AG04450 (cell line): ENCODE measurements at regions not wholly inside any gene's neighbourhood (a gene's known extent, or its start where the extent isn't known, plus 50 kb on each side); places are given as distances from the start of the nearest gene placed in this dataset.

Source experiments
- CTCF ChIA-PET: fragments of 300-600, 350-600 bp; formaldehyde crosslinking; extraction: SDS; loops from one replicate; lab custom pipeline; 2022; ENCODE audit warnings: antibody characterized with exemption, inconsistent platforms; lab: Charles Lee
- POLR2A ChIA-PET: fragments of 350-600 bp; formaldehyde crosslinking; extraction: SDS; loops from one replicate; lab custom pipeline; 2021; ENCODE audit warnings: antibody characterized with exemption, inconsistent platforms; lab: Yijun Ruan, JAX
- DNase-seq: peaks from one replicate; pipeline ENCODE4 v3.0.0-alpha.2; 2011; ENCODE audit warnings: low read depth, low spot score
- H3K27ac ChIP-seq: one replicate; pipeline ENCODE4 v1.5.1; 2012; ENCODE audit warnings: low read depth, low read length, control low read depth
- H3K27me3 ChIP-seq: one replicate; pipeline ENCODE4 v1.6.0; 2012; ENCODE audit warnings: low read length; ENCODE audit not compliant: control insufficient read depth, insufficient read depth
- H3K4me3 ChIP-seq: 2 replicates; pipeline ENCODE4 v1.5.1; 2011; ENCODE audit warnings: mild to moderate bottlenecking, low read depth, low read length, control low read depth
- H3K9me3 ChIP-seq: 2 replicates; pipeline ENCODE4 v1.5.1; 2012; ENCODE audit warnings: low read length; ENCODE audit not compliant: control insufficient read depth, insufficient read depth
- CTCF ChIP-seq: IDR thresholded peaks from 2 replicates; pipeline ENCODE4 v1.5.1; 2011; ENCODE audit warnings: low read depth, low read length, control low read depth, inconsistent platforms

GRCh38 chr3:137217733-137218132, 259.9 kb downstream of the IL20RB start:
- CTCF ChIA-PET: no interaction called here
- POLR2A ChIA-PET: no interaction called here
- Histone ChIP-seq H3K4me3 (no peak overlapping the region), H3K27me3 (no peaks in the 10 kb centered on the region), H3K9me3 (no peaks in the 10 kb centered on the region), H3K27ac (no peak overlapping the region)
- TF ChIP-seq CTCF: peak; percentile 8; the same call in 1 of the 2 replicates
- DNase-seq: no peak

DNA sequence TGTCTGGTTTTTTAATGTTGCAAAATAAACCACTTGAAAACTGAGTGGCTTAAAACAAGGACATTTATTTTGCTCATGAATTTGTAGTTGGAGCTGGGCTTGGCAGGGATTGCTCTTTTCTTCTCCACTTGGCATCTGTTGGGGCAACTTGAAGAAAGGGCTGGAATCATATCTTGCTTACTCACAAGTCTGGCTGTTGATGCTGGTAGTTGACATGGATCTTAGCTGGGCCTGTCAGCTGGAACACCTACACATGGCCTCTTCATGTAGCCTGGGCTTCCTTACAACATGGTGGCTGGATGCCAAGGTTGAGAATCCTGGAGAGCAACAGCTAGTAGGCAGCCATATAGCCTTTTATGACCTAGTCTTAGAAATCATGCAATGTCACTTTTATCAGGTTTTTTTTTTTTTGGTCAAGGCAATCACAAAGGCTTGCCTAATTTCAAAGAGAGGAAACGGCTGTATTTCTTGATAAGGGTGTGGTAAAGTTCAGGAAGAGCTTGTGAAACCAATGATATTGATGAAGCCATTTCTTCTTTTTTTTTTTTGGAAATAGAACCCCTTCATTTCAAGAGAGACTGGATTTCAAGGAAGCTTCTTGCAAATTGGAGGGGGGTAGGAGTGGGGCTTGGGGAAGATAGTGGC, 262.1 kb downstream of the IL20RB start:
- H3K9me3 ChIP-seq: no peaks in the 10 kb centered on the region

DNA sequence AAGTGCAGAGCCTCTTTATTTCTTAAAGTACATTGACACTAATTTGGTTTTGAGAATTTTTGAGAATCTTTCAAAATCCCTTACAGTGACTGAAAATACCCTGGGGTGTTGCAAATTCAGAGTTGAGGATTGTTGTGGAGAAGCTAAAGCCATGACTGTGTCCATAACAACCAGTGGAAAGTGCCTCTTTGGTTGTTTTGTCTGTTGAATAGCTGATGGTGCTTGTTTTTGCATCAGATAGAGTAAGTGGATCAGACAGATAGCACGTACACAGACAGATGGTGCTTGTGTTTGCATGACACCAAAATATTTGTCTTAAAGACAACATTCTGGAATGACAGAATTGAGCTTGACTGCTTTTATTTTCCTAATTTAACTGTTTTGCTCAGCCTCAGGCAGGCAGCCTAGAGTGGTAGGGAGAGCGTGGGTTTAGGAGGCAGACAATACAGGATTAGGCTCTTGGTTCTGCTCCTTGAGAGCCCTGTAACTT, 265.0 kb downstream of the IL20RB start:
- Histone ChIP-seq H3K27me3 (no peaks in the 10 kb centered on the region), H3K9me3 (no peaks in the 10 kb centered on the region; the same call in 1 of the 2 replicates), H3K4me3 (no peak overlapping the region), H3K27ac (no peak overlapping the region)
- no peak for TF ChIP-seq CTCF
- ChIA-PET CTCF (no interaction called here), POLR2A (no interaction called here)
- no peak for DNase-seq

More for the DNA sequence above, 262.1 kb downstream of the IL20RB start:
- H3K4me3 ChIP-seq: no peak overlapping the region
- TF ChIP-seq CTCF: no peak
- H3K27ac ChIP-seq: no peak overlapping the region
- H3K27me3 ChIP-seq: no peaks in the 10 kb centered on the region
- ChIA-PET CTCF (no interaction called here), POLR2A (no interaction called here)
- no peak for DNase-seq

DNA sequence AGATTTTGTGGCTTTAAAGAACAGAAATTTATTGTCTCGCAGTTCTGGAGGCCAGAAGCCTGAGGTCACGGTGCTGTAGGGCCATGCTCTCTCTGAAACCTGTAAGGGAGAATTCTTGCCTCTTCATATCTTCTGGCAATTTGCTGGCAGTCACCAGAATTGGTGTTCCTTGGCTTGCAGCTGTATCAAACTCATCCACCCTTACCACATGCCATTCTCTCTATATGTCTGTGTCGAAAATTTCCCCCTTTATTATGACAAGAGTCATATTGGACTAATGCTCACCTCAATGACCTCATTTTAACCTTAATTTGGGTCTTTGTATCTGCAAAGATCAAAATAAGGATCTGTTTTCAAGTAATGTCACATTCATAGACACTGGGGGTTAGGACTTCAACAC, 266.7 kb downstream of the IL20RB start:
- CTCF ChIA-PET: no interaction called here

More for the DNA sequence above, 266.7 kb downstream of the IL20RB start:
- Histone ChIP-seq H3K4me3 (no peak overlapping the region), H3K27ac (no peak overlapping the region), H3K9me3 (no peaks in the 10 kb centered on the region; the same call in 1 of the 2 replicates), H3K27me3 (no peaks in the 10 kb centered on the region)
- DNase-seq: no peak
- POLR2A ChIA-PET: no interaction called here
- TF ChIP-seq CTCF: no peak
